H9 (cell line): ENCODE measurements at regions not wholly inside any gene's neighbourhood (a gene's known extent, or its start where the extent isn't known, plus 50 kb on each side); places are given as distances from the start of the nearest gene placed in this dataset.

Experiments
- DNase-seq: peaks from one replicate; pipeline ENCODE4 v3.0.0-alpha.2; 2017
- H2AFZ ChIP-seq: one replicate; pipeline ENCODE4 v1.6.1; 2013; ENCODE audit warnings: mild to moderate bottlenecking, low read length, control low read depth, moderate library complexity
- H2AK5ac ChIP-seq: 2 replicates; pipeline ENCODE4 v1.6.1; 2013; ENCODE audit warnings: low read length, control low read depth, mixed read lengths; ENCODE audit not compliant: insufficient read length
- H2BK120ac ChIP-seq: one replicate; pipeline ENCODE4 v1.6.1; 2013; ENCODE audit warnings: low read depth, mild to moderate bottlenecking, low read length, control low read depth, inconsistent platforms; ENCODE audit not compliant: poor library complexity, severe bottlenecking
- H2BK12ac ChIP-seq: 2 replicates; pipeline ENCODE4 v1.6.1; 2013; ENCODE audit warnings: low read length, control low read depth, mixed read lengths, low read depth; ENCODE audit not compliant: insufficient read length
- H2BK15ac ChIP-seq: 2 replicates; pipeline ENCODE4 v1.6.1; 2013; ENCODE audit warnings: low read depth, low read length, control low read depth
- H2BK20ac ChIP-seq: one replicate; pipeline ENCODE4 v1.6.1; 2013; ENCODE audit warnings: low read depth, mild to moderate bottlenecking, low read length, control low read depth, inconsistent platforms; ENCODE audit not compliant: poor library complexity, severe bottlenecking
- H2BK5ac ChIP-seq: 2 replicates; pipeline ENCODE4 v1.6.1; 2013; ENCODE audit warnings: low read length, control low read depth, mixed read lengths; ENCODE audit not compliant: insufficient read length
- H3K14ac ChIP-seq: 2 replicates; pipeline ENCODE4 v1.6.1; 2013; ENCODE audit warnings: low read length, control low read depth; ENCODE audit not compliant: insufficient read depth
- H3K18ac ChIP-seq: 2 replicates; pipeline ENCODE4 v1.6.1; 2013; ENCODE audit warnings: low read depth, mild to moderate bottlenecking, mixed read lengths, low read length, control low read depth; ENCODE audit not compliant: insufficient read length
- H3K23ac ChIP-seq: 2 replicates; pipeline ENCODE4 v1.6.1; 2013; ENCODE audit warnings: low read length, control low read depth, mixed read lengths, low read depth; ENCODE audit not compliant: insufficient read length
- H3K23me2 ChIP-seq: 2 replicates; pipeline ENCODE4 v1.6.1; 2013; ENCODE audit warnings: low read depth, mild to moderate bottlenecking, mixed read lengths, low read length, control low read depth; ENCODE audit not compliant: insufficient read length, poor library complexity, severe bottlenecking
- H3K27ac ChIP-seq: 2 replicates; pipeline ENCODE4 v1.5.1; 2013; ENCODE audit warnings: low read length, control low read depth, mixed read lengths, low read depth; ENCODE audit not compliant: insufficient read length
- H3K27me3 ChIP-seq: 2 replicates; pipeline ENCODE4 v1.6.1; 2013; ENCODE audit warnings: low read length, control low read depth, inconsistent platforms; ENCODE audit not compliant: insufficient read depth
- H3K4ac ChIP-seq: 2 replicates; pipeline ENCODE4 v1.6.1; 2013; ENCODE audit warnings: low read depth, mild to moderate bottlenecking, control low read depth, inconsistent platforms, low read length, moderate library complexity
- H3K4me1 ChIP-seq: 2 replicates; pipeline ENCODE4 v1.6.1; 2013; ENCODE audit warnings: low read length, control low read depth, inconsistent platforms; ENCODE audit not compliant: insufficient read depth
- H3K4me2 ChIP-seq: 2 replicates; pipeline ENCODE4 v1.6.1; 2013; ENCODE audit warnings: low read length, control low read depth, mixed read lengths; ENCODE audit not compliant: insufficient read length, insufficient read depth
- H3K56ac ChIP-seq: 2 replicates; pipeline ENCODE4 v1.6.1; 2013; ENCODE audit warnings: low read depth, mild to moderate bottlenecking, mixed read lengths, low read length, control low read depth; ENCODE audit not compliant: insufficient read length
- H3K79me1 ChIP-seq: 2 replicates; pipeline ENCODE4 v1.6.1; 2013; ENCODE audit warnings: low read depth, mild to moderate bottlenecking, moderate library complexity, low read length, control low read depth, inconsistent platforms; ENCODE audit not compliant: insufficient read depth, poor library complexity, severe bottlenecking
- H3K79me2 ChIP-seq: 2 replicates; pipeline ENCODE4 v1.6.1; 2013; ENCODE audit warnings: low read length, control low read depth, inconsistent platforms; ENCODE audit not compliant: insufficient read depth
- H3K9ac ChIP-seq: 2 replicates; pipeline ENCODE4 v1.6.1; 2013; ENCODE audit warnings: low read length, control low read depth, mixed read lengths; ENCODE audit not compliant: insufficient read length; ENCODE audit errors: extremely low read depth
- H3K9me3 ChIP-seq: one replicate; pipeline ENCODE4 v1.6.1; 2013; ENCODE audit warnings: low read depth, low read length, inconsistent platforms; ENCODE audit not compliant: control insufficient read depth
- H3T11ph ChIP-seq: one replicate; pipeline ENCODE4 v1.6.1; 2013; ENCODE audit warnings: mild to moderate bottlenecking, low read length, control low read depth, inconsistent platforms
- H4K20me1 ChIP-seq: one replicate; pipeline ENCODE4 v1.6.1; 2013; ENCODE audit not compliant: control insufficient read depth, insufficient read length, insufficient read depth
- H4K5ac ChIP-seq: 2 replicates; pipeline ENCODE4 v1.6.1; 2013; ENCODE audit warnings: low read depth, mild to moderate bottlenecking, mixed read lengths, low read length, control low read depth; ENCODE audit not compliant: insufficient read length
- H4K8ac ChIP-seq: replicated peaks from 2 replicates; pipeline ENCODE4 v1.6.1; 2013; ENCODE audit warnings: low read length, control low read depth, mixed read lengths, low read depth; ENCODE audit not compliant: insufficient read length
- H4K91ac ChIP-seq: 2 replicates; pipeline ENCODE4 v1.6.1; 2013; ENCODE audit warnings: low read depth, mild to moderate bottlenecking, moderate library complexity, mixed read lengths, low read length, control low read depth; ENCODE audit not compliant: insufficient read length
- H3K27ac Mint-ChIP-seq, 3 experiments: 2 replicates in 2 of 3; 3 replicates in 1 of 3; pipeline ENCODE4 v1.8.0; 2020 to 2021; ENCODE audit warnings: mixed read lengths in 3 of 3, mild to moderate bottlenecking in 1 of 3, moderate library complexity in 1 of 3
- H3K27me3 Mint-ChIP-seq: 2 replicates; pipeline ENCODE4 v1.8.0; 2021; ENCODE audit warnings: low read depth, mild to moderate bottlenecking, moderate library complexity, mixed read lengths
- H3K36me3 Mint-ChIP-seq, 3 experiments: 2 replicates in 2 of 3; 3 replicates in 1 of 3; pipeline ENCODE4 v1.8.0; 2020 to 2021; ENCODE audit warnings: low read depth in 3 of 3, mixed read lengths in 3 of 3; ENCODE audit not compliant: insufficient read depth in 1 of 3
- H3K4me1 Mint-ChIP-seq, 2 experiments: 2 replicates each; pipeline ENCODE4 v1.8.0; 2020; ENCODE audit warnings: mixed read lengths in 2 of 2
- H3K4me3 Mint-ChIP-seq, 2 experiments: 2 replicates in 1 of 2; 3 replicates in 1 of 2; pipeline ENCODE4 v1.8.0; 2020 to 2021; ENCODE audit warnings: mild to moderate bottlenecking in 2 of 2, mixed read lengths in 2 of 2, moderate library complexity in 1 of 2
- H3K9me3 Mint-ChIP-seq, 2 experiments: 2 replicates in 1 of 2; 3 replicates in 1 of 2; pipeline ENCODE4 v1.8.0; 2020; ENCODE audit warnings: mild to moderate bottlenecking in 2 of 2, mixed read lengths in 2 of 2, moderate library complexity in 1 of 2
- WGBS: extraction: QIAGEN DNeasy Blood & Tissue Kit; methylation state at CpG from one replicate; pipeline ENCODE4 v1.1.7; 2013; ENCODE audit warnings: missing lambda C conversion rate, low lambda C conversion rate, mixed read lengths; ENCODE audit not compliant: insufficient read length; ENCODE audit errors: extremely low coverage; 5-methylcytosine and 5-hydroxymethylcytosine counted together
- TF ChIP-seq, protein P1 (sequence below): fragments of 200-600 bp; sonication (generic); conservative IDR thresholded peaks from 3 replicates; pipeline ENCODE4 v1.8.0; 2021; ENCODE audit warnings: antibody characterized with exemption, mild to moderate bottlenecking

DNA sequence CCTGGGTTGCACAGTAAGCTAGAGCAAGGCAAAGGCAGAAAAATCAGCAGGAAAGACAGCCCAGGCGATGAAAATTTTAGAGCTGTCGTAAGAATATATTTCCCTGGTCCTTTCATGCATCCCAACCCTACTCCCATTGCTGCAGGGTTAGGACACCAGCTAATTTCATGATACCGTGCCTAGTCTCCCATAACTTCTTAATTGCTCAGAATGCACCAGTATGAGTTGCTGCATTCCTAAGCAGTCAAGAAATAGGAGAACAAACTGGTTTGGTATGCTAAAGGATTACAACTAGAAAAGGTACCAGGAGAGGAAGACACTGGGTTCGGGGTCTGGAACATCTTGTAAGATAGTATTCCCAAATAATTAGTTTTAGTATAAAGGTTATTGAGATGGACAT lies 269.4 kb upstream of the NRXN1 start:
- H3K9me3 ChIP-seq, result no peaks in the 10 kb centered on the region
- no peaks in the 10 kb centered on the region for H3K27me3 ChIP-seq
- H3K23ac ChIP-seq, result no peak overlapping the region
- H3K9ac ChIP-seq, result no peak overlapping the region
- H2BK20ac ChIP-seq, result no peak overlapping the region
- H2BK5ac ChIP-seq, result no peak overlapping the region
- no peak for DNase-seq
- H3K4me2 ChIP-seq, result no peak overlapping the region
- no peak overlapping the region for H2AFZ ChIP-seq
- no peaks in the 10 kb centered on the region for H3K79me1 ChIP-seq
- H2AK5ac ChIP-seq, result no peak overlapping the region
- H4K5ac ChIP-seq, result no peak overlapping the region
- no peak overlapping the region for H3K4ac ChIP-seq
- no peak overlapping the region for H3K18ac ChIP-seq
- no peaks in the 10 kb centered on the region for H3K4me1 ChIP-seq
- Mint-ChIP-seq H3K4me3 (no peak overlapping the region), H3K9me3 (no peaks in the 10 kb centered on the region), H3K27me3 (no peaks in the 10 kb centered on the region), H3K36me3 (no peaks in the 10 kb centered on the region), H3K4me1 (peaks cover 0 to 3% of the 10 kb centered on the region in 2 experiments; a peak in 1 of 4 replicates), H3K27ac (0 out of 7 replicates have a peak overlapping the region, but pooled peaks of 1 of the 3 experiments have one; percentile 59)
- H2BK120ac ChIP-seq, result no peak overlapping the region
- H2BK12ac ChIP-seq, result no peak overlapping the region
- H4K8ac ChIP-seq, result no peak overlapping the region
- no peak overlapping the region for H3K27ac ChIP-seq
- H3K56ac ChIP-seq, result no peak overlapping the region
- no peaks in the 10 kb centered on the region for H3K79me2 ChIP-seq
- H3K14ac ChIP-seq, result no peak overlapping the region
- no peak overlapping the region for H3T11ph ChIP-seq
- H4K91ac ChIP-seq, result no peak overlapping the region
- TF ChIP-seq, protein P1, sequence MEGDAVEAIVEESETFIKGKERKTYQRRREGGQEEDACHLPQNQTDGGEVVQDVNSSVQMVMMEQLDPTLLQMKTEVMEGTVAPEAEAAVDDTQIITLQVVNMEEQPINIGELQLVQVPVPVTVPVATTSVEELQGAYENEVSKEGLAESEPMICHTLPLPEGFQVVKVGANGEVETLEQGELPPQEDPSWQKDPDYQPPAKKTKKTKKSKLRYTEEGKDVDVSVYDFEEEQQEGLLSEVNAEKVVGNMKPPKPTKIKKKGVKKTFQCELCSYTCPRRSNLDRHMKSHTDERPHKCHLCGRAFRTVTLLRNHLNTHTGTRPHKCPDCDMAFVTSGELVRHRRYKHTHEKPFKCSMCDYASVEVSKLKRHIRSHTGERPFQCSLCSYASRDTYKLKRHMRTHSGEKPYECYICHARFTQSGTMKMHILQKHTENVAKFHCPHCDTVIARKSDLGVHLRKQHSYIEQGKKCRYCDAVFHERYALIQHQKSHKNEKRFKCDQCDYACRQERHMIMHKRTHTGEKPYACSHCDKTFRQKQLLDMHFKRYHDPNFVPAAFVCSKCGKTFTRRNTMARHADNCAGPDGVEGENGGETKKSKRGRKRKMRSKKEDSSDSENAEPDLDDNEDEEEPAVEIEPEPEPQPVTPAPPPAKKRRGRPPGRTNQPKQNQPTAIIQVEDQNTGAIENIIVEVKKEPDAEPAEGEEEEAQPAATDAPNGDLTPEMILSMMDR, result no peak
- no peak overlapping the region for H2BK15ac ChIP-seq
- H4K20me1 ChIP-seq, result no peaks in the 10 kb centered on the region
- H3K23me2 ChIP-seq, result no peaks in the 10 kb centered on the region
- no CpG with 5 or more reads among the region's 4 CpGs for WGBS
